OCI-LY3 (cell line): ENCODE measurements at regions not wholly inside any gene's neighbourhood (a gene's known extent, or its start where the extent isn't known, plus 50 kb on each side); places are given as distances from the start of the nearest gene placed in this dataset.

Experiments
- CTCF ChIP-seq: fragments of 200-600, 300-600 bp; sonication (generic); IDR thresholded peaks from 2 replicates; pipeline ENCODE4 v1.5.1; 2014; ENCODE audit warnings: antibody characterized with exemption, low read length, low read depth
- EZH2phosphoT487 ChIP-seq: fragments of 200-600 bp; shearing (Covaris generic); IDR thresholded peaks from 2 replicates; pipeline ENCODE4 v1.6.1; 2018; ENCODE audit warnings: antibody characterized with exemption, mixed run types, low read depth

- no peak for TF ChIP-seq CTCF
- no peak for TF ChIP-seq EZH2phosphoT487
Measured at GRCh38 chr4:56149591-56149990, 200.8 kb downstream of the CEP135 start.
